Activated gamma-delta T cell treated with Interleukin-2 at 50 U/mL for 16 hours (primary cell): ENCODE measurements at regions not wholly inside any gene's neighbourhood (a gene's known extent, or its start where the extent isn't known, plus 50 kb on each side); places are given as distances from the start of the nearest gene placed in this dataset.

ENCODE experiments used
- DNase-seq: peaks from one replicate; pipeline ENCODE4 v3.0.0-alpha.2; 2020

DNA sequence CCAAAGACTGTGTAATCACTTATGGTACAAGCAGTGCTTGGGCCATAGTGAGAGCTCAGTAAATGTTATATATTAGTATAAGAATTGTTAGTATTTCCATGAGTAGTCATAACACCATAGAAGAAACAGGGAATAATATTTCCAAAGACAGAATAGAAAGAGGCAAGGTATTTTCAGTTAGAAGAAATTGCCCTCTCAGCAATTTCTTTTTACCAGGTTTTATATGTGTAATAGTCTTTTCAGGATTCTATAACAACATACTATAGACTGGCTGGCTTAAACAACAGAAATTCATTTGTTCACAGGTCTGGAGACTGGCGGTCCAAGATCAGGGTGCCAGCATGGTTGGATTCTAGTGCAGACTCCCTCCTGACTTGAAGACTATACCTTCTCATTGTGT, 485.7 kb downstream of the FOXO1 start:
- DNase-seq: no peak

DNA sequence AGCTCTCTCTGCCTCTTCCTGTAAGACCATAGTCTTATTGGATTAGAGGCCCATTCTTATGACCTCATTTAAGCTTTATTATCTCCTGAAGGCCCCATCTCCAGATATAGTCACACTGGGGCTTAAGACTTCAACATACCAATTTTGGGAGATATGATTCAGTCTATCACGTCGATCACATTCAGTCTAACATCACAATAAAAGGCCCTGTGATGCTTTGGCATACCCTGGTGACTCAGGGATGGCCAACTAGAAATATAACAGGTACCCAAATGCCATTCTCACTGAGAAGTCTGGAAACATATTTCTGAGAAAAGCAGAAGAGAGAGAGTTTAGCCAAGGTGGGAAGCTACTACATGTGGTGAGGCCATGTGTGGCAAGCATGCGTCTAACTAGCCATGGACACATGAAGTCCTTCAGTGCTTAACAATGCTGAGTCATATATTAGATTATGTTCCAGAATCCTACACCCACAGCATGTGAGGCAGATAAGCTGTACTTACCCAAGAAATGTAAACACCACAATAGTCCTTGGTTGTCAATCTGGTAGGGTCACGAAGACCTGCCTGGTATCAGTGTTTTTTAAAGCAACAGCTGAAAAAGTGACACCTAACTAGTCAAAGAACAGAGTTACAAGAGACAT, 485.1 kb downstream of the FOXO1 start:
- DNase-seq: no peak

DNA sequence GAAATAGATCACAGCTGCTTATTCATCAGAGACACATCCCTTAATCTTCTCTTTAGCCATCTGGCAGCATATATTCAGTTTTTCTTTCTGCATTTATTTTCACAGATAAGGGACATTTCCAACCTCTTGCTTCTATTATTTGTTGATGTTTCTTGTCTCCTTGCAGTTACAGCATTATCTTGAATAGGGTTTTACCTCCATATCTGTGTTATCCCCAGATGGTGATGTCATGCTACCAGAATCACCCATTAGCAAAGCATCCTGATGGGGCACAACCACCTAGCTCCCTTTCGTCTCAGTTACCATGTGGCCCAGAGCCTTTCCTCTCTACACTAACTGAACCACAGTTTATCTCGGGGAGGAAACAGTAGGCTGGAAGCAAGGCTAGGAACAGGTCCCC, 483.9 kb downstream of the FOXO1 start:
- DNase-seq: no peak

DNA sequence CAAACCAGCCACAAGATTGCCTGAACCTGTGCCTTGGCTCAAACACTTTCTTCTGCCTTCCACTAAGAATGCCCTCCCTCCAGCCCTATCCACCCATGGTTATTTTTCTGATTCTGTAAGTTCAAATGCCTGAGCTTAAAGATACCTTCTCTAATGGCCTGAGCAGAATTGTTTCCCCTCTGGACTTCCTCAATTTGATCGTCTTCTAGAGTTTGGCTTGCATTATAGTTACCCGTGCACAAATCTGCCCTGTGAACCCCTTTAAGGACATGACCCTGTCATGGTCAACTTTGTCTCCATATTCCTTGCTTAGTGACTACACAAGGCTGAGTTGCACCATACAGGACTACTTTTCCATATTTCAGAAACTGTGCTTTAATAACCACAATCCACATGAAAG, 481.0 kb downstream of the FOXO1 start:
- DNase-seq: no peak

DNA sequence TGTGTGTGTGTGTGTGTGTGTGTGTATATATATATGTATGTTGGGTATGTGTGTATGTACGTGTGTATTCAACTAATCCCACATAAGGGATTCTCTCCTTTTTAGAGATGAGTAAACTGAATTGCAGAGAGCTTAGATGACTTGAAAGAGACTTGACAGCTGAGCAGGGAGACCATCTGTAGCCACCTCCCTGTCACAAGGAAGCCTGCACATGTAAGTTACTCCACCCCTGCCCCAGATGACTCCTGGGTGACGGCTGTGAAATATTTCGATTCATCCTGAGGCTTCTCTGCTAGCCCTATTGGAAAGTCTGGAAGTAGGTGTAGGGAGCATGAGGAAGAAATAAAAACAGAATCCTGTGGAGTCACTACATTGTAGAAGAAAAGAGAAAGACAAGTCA, 480.4 kb downstream of the FOXO1 start:
- DNase-seq: no peak

DNA sequence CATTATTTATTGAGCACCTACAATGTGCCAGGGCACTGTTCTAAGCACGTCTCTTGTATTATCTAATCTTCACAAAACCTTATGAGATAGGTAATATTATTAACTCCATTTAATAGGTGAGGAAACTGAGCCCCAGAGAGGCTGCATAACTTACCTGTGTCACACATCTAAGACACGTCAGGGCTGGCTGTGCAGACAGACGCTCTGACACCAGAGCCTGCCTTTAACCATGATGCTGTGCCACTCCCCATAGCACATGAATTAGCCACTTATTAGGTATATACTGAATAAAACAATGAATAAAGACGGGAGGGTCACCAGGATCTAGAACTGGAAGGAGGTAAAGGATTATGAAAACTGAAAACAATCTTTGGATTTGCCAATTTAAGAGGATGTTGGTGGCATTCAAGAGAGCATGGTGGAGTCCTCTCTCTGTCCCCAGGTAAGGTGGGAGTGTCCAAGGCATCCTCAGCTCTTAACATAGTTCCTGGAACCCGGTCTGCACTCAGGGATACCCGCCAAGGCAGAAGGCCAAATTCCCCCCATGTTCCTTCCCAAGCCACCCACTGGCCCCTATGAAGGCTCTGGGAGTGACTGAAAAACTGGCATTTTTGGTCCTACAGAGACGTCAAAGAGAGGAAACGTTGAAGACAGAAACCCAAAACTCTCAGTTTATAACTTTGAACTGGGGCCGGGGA, 479.7 kb downstream of the FOXO1 start:
- no peak for DNase-seq

DNA sequence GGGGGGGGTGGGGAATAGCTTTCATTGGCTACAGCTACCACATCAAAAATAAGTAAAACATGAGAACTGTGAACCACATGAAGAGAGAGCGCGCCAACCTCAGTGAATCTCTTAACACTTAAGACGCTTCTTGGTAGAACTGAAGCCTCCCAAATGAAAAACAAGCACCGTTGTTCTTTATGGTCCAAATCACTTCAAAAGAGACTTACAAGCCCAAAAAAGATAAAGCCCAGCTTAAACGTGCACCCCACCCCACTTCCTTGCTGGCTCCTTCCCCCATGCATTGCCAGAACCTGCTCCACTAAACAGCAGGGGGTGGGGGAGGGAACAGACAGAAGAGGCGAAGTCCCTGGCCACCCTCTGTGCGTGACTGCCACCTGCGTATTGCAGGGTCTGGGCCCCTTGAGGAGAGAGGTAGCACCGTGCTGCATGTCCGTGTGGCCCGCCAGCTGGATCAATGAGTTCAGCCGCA, 479.1 kb downstream of the FOXO1 start:
- peak; percentile 68 for DNase-seq

DNA sequence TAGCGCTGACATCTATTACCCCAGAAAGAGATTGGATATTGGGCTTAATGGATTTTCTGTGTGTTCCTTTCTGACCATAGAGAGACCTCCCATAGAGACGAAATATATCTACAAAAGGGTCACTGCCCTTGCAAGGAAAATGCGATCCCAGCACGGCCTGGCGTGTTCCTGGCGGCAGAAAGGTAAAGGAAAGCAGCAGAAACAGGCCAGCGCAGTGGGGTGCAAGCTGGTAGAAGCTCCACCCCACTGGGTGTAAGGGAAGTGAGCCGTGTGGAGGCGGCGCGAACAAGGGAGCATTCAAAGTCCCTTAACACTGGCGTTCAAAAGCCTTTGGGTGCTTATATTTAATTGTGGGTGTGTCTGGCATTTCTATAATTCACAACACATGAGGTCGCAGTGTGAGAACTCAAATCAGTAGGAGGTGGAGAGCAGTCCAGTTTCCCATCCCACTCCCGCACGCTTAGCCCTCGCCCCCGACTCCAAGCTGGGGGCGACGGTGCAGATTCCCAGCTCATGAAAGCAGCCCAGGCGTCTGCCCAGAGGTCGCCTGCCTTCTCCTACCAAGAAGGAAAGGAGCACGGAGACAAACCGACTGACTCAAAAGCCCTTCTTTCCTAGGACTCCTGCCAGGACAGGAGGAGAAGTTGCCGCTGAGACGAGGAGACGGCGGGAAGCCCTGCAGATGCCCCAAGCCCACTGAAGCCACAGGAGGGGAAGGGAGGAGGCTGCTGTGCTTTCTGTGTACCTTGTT, 478.4 kb downstream of the FOXO1 start:
- DNase-seq: peak; percentile 35

DNA sequence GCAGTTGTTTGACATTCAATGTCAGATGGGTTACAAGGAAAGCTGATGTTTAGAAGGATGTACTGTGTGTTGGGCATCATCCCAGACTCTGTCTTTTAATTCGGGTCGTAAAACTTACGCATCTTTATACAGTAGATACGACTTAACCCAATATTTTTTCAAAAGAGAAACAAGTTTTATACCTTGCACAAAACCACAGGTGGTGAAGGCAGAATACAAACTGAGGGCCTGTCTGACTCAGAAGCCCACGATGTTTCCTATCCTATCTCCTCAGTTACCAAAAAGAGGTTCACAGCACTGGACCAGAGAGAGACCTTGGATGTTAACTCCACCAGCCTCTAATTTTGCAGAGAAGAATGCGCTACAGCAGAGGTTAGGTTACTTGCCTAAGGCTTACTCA, 477.0 kb downstream of the FOXO1 start:
- no peak for DNase-seq

DNA sequence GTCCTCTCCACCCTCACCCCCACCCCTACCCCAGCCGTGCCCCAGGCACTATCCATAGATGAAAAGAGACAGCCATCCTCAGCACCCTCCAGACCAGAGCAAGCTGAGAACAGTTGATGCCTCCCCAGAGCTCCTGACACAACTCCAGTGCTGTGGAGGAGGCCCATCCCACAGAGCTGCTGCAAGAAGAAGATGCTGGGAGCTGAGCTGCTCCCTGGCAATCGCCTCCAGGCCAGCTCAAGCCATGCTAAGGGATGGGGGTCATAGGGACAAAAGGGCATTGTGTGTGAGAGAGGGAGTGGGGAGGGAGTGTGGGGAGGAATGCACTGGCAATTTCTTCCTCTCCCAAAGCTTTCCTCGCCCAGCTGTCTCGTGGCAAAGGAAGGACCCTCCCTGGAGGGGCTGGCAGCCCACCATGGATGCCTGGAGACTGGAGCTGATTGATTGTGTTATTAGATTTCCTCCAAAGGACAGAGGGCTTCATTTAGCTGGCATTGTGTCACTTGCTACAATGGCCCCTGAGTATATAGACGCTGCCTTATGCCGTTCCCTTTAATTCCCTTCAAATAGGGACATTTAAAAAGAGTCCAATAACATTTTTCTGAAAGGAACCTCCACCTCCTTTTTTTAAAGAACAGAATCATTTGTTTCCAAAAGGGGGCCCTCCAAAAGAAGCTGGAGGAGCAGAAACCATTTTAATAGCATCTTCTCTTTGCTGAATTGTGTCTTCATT, 476.4 kb downstream of the FOXO1 start:
- no peak for DNase-seq

DNA sequence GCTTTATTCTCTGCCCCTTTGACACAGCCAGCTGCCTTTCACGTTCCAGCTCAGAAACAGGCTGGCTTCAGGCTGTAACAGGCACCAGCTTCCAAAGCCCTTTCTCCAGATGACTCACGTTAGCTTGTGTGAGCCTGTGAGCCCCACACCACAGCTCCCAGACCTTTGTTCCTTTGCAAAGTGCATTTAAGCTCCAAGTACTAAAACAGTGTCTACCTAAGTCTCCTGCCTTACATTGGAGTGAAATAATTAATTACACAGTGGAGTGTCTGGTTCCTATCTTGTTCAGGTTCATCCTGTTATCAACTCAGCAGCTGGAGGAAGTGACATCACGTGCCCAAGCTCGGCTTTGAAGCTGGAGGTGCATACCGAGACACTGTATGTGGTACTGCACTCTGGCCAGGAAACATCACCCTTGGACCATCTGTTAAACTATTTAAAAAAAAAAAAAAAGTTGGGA, 475.8 kb downstream of the FOXO1 start:
- DNase-seq: peak; percentile 61

DNA sequence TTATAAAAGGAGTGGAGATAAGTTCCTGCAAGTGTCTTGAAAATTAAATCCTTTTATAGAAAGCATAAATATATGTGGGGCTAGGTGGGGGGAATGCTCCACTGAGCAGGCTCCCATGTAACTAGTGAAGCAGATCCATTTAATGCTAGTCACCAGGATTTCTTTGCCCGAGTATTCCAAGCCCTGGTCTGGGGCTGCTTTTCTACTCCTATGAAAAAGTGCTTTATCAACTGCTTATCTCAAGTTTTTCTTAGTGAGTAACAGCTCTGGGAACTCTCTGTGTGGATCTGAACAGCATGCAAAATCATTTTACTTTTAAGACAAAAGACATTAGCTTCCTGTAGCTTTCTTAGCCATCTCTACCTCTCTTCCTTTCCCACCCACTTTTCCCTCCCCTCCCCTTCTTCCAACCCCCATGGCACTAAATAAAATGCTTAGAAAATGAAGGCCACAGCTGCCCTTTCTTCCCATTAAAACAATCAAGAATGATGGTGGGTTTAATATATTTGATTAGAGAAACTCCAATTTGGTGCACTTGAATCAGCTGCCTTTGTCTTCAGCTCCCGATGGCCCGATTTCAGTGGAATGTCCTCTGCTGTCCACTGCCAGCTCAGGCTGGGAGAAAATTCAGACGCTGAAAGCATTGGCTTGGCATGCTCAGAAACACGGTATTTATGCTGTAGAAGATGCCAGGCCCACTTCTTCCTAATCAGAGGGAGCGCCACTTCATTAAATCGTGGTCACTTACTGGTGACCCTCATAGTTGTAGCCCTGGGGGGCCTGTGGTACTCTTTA, 475.1 kb downstream of the FOXO1 start:
- no peak for DNase-seq

DNA sequence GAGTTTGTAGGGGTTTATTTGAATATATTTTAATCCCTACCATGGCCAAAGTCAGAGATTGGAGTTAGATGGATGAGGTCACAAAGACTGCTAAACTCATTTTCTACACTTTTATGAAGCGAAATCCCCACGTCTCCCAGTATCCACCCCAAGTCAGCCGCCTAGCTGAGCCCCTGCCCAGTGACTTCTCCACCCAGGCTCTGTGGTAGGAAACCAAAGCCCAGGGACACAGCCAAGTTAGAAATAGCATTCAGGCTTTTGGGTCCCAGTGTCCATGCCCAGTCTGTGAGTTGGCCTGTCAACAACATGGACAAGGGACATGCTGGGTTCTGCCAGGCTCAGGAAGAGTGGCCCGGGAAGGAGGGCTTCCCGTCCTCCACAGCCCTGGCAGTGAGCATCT, 474.0 kb downstream of the FOXO1 start:
- no peak for DNase-seq

DNA sequence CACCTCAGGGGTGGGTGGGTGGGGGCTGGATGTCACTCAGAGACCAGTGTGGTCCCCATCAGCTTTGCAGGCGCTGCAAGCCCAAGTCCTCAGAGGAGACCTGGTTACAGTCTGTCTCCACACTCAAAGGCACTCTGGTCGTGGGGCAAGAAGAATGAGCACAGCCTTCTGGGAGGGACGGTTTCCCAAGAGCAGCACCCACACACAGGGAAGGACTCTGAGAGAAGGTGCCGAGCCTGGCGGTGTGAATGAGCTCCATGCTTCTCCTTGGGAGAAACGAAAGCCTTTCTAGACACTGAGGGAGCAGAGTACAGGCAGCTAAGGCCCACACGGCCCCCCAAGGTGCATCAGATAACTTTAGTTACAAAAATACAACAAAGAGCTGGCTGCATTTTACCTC, 473.6 kb downstream of the FOXO1 start:
- no peak for DNase-seq

DNA sequence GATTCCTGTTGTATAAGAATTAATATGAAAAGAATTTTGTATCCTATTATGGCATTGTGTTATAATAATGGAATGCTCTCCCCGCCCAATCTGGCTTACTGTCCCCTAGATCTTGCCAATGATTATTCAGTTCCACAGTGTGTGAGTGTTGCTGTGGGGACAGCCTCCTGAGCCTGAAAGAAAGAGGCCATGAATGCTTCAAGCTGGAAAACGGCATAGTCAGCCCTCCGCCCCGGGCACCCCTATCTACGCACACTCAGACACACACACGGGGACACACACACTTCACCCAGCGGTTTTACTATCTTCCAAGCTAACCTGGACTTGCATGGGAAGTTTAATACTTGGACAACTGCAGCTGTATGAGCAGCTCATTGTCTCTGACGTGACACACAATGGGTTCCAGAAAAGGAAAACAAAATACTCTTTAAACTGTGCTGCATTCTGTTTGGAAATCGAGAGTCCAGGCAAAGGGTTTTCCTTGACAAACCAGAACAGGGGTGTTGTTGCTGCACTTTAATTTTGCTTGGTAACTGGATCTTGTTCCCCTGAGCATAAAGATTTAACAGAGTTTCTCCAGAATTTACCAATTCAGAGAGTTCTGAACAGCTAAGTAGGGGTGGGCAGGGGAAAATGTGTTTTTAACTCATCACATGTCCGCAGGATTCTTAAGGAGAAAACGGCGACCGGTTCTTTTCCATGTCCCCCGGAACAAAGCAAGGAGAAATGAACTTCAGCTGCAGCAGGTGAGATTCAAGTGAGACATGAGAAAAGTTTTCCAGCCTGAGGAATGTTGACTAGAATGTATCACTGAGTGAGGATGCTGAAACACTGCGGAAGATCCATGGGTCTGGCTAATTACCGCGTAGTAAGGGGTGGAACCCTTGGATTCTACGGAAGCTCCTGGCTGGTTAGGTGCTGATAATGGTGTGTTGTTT, 472.9 kb downstream of the FOXO1 start:
- DNase-seq: no peak

DNA sequence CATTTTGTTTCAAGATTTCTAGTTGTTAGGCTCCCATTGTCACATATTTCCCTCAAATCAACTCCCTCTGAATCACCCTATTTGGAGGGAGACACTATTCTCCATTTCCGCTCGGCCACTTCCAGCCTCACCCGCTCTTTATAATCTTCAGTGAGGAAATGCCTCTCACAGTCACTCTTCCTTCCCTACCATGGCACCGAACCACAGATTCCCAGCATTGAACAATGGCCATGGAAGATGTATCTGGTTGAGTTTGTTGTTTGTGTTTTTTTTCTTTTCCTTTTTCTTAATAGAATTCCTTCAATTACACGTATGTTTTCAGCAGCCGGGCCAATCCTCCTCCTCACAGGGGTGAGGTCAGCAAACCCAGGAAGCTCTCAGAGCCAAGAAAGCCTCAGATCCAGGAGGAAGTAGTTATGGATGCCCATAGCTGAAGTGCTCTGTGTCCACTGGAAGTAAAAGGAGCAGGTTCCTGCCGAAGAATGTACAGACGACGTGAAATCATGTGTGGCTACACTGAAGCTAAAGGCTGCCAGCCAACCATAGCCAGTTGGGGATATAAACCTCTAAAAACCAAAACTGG, 472.1 kb downstream of the FOXO1 start:
- no peak for DNase-seq

DNA sequence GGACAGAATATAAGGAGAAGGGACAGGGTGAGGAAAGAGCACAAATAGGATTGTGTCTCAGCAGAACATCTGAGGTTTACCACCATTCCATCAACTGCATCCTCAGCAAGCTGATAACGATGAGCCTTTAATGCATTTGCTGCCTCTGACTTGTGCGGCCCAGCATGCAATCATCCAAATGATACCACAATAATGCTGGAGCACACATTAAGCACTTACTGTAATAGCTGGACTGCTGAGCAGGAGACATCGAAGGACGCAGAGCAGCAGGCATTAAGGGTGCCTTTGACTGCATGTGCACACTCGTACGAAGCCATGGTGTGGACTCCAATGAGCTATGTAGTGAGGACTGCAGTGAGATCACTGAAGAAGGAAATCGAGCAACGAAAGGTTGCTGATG, 469.4 kb downstream of the FOXO1 start:
- DNase-seq: no peak

DNA sequence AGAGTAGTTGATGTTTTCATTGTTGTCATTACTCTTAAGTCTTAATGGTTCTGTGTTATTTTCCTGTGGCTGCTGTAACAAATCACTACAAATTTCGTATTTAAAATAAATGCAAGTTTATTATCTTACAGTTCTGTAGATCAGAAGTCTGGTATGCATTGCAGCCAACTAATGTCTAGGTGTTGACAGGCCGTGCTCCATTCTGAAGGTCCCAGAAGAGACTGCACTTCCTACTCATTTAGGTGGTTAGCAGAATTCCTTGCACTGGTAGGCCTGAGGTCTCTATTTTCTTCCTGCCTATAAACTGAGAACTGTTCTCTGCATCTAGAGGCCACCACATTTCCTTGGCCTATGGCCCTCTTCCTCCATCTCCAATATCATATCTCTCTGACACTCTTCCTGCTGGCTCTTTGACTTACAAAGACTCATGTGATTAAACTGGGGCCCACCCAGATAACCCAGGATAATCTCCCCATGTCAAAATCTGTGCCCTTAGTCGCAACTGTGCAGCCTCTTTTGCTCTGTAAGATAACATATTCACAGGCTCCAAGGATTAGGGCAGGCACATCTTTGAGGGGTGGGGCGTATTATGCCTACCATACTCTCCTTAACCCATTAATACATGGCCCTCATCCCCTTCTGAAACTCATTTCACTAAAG, 468.4 kb downstream of the FOXO1 start:
- no peak for DNase-seq

DNA sequence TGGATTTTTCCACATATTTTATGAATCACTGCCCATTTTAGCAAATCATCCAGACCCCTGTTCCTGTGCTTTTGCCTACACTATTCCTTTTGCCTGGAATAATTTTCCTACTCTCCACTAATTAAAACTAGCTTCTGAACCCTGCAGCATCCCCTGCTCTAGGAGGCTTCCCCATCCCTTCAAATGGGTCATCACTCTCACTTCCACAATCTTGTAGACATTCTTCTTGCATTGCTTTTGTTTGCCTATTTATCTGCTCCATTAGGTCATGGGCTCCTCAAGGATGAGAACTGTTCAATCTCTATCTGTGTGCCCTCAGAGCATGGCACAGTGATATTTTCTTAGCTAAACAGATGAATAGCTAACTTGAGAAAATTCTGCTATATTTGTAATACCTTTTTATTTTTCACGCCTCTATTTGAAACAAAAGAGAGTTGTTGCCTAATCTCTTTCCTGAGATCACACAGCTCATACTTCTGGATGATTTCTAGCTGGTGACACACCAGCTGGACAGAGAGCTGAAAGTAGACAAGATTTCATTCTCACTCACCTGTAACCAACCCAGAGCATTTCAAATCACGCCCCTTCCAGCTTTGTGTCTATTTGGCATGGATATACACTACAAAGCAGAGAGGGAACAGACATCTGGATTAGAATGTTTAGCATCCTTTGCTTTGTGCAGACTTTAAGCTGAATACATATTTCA, 466.0 kb downstream of the FOXO1 start:
- DNase-seq: no peak

DNA sequence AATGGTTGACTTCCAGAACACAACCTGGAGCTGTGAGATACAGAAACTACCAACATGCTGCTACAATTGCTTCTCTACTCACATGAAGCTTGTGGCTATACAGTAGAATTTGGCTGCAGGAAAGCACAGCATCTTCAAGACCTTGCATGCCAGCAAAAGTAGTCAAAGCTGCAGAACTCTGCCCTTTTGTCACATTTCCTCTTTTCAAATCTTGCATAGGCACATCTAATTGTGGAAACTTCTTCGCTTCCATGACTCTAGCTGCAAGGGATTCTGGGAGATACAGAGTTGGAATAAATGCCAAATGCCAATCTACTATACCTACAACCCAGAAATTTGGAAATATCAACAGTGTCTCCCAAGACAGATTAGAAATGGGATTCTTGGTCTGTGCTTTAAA, 462.2 kb downstream of the FOXO1 start:
- DNase-seq: no peak
